ENCODE measurements at regions not wholly inside any gene's neighbourhood (a gene's known extent, or its start where the extent isn't known, plus 50 kb on each side); places are given as distances from the start of the nearest gene placed in this dataset.

- TF ChIP-seq CTCF (IDR thresholded peaks at IDR 0.05) (no peak), POLR2A (IDR thresholded peaks at IDR 0.05) (no peak)
Observed at GRCh38 chr9:4424891-4425290, 65.4 kb upstream of the SLC1A1 start.
